OCI-LY7 (cell line): ENCODE measurements at regions not wholly inside any gene's neighbourhood (a gene's known extent, or its start where the extent isn't known, plus 50 kb on each side); places are given as distances from the start of the nearest gene placed in this dataset.

Experiments
- BruUV-seq: library from RNA; stranded (reverse); fragments of 400-500 nt; replicated peaks from 2 replicates; lab custom pipeline; 2021; lab: Mats Ljungman, UMichigan
- CTCF ChIA-PET: fragments of 300-600 bp; sonication (Branson Sonifier 250); formaldehyde crosslinking; loops from one replicate; lab custom pipeline; 2022; ENCODE audit warnings: antibody characterized with exemption; ENCODE audit not compliant: unreplicated experiment; lab: Charles Lee
- POLR2A ChIA-PET: fragments of 300-600 bp; sonication (Branson Sonifier 250); formaldehyde crosslinking; loops from one replicate; lab custom pipeline; 2022; ENCODE audit warnings: antibody characterized with exemption; lab: Charles Lee
- DNase-seq: peaks from one replicate; pipeline ENCODE4 v3.0.0-alpha.2; 2015; ENCODE audit warnings: low spot score
- H2AFZ ChIP-seq: fragments of 200-600 bp; sonication (generic), shearing (Covaris generic); 2 replicates; pipeline ENCODE4 v1.6.1; 2014; ENCODE audit warnings: mild to moderate bottlenecking, antibody characterized with exemption, low read length, moderate library complexity
- H3K27ac ChIP-seq: fragments of 200-600 bp; sonication (generic); 2 replicates; pipeline ENCODE4 v1.5.1; 2014; ENCODE audit warnings: mixed run types, low read depth, mild to moderate bottlenecking, moderate library complexity, low read length, inconsistent platforms; ENCODE audit not compliant: poor library complexity, severe bottlenecking
- H3K36me3 ChIP-seq: fragments of 200-600 bp; sonication (generic); 2 replicates; pipeline ENCODE4 v1.6.1; 2014; ENCODE audit warnings: mild to moderate bottlenecking, antibody characterized with exemption, low read length, moderate library complexity, mixed read lengths; ENCODE audit not compliant: insufficient read depth
- H3K4me1 ChIP-seq: fragments of 200-600 bp; sonication (generic); 2 replicates; pipeline ENCODE4 v1.5.1; 2014; ENCODE audit warnings: mild to moderate bottlenecking, low read length; ENCODE audit not compliant: insufficient read depth, poor library complexity, severe bottlenecking
- H3K4me2 ChIP-seq: fragments of 200-600 bp; sonication (generic); 2 replicates; pipeline ENCODE4 v1.6.1; 2014; ENCODE audit warnings: mild to moderate bottlenecking, low read length
- H3K4me3 ChIP-seq: fragments of 200-600 bp; sonication (generic); 2 replicates; pipeline ENCODE4 v1.5.1; 2014; ENCODE audit warnings: mild to moderate bottlenecking, low read depth, low read length; ENCODE audit not compliant: poor library complexity, severe bottlenecking
- H3K79me2 ChIP-seq: fragments of 200-600 bp; sonication (generic); 2 replicates; pipeline ENCODE4 v1.6.1; 2016; ENCODE audit warnings: low read depth, mild to moderate bottlenecking, low read length, moderate library complexity, mixed read lengths; ENCODE audit not compliant: insufficient read depth
- H3K9me2 ChIP-seq: fragments of 200-600 bp; sonication (generic); 2 replicates; pipeline ENCODE4 v1.6.1; 2016; ENCODE audit warnings: mild to moderate bottlenecking, low read length, mixed read lengths; ENCODE audit not compliant: insufficient read depth
- H3K9me3 ChIP-seq: fragments of 200-600 bp; sonication (generic); 2 replicates; pipeline ENCODE4 v1.6.1; 2014; ENCODE audit warnings: mild to moderate bottlenecking, mixed run types, low read length, mixed read lengths
- H4K20me1 ChIP-seq: fragments of 200-600 bp; sonication (generic); 2 replicates; pipeline ENCODE4 v1.6.1; 2014; ENCODE audit warnings: mild to moderate bottlenecking, antibody characterized with exemption, low read length, moderate library complexity, mixed read lengths; ENCODE audit not compliant: insufficient read depth
- EZH2phosphoT487 ChIP-seq: fragments of 200-600 bp; sonication (generic); IDR thresholded peaks from 2 replicates; pipeline ENCODE4 v1.6.1; 2018; ENCODE audit warnings: low read depth, borderline replicate concordance, mild to moderate bottlenecking, mixed run types, antibody characterized with exemption, low read length, moderate library complexity, mixed read lengths
- intact Hi-C: fragments of 100-400 bp; cut with micrococcal nuclease; formaldehyde crosslinking; loops from one replicate; pipeline ENCODE4 v1.10.0; 2022; ENCODE audit not compliant: unreplicated experiment
- TF ChIP-seq, protein P1 (sequence below): fragments of 200-600 bp; sonication (generic); conservative IDR thresholded peaks from 2 replicates; pipeline ENCODE4 v1.5.1; 2014; ENCODE audit warnings: mild to moderate bottlenecking, antibody characterized with exemption, low read length, moderate library complexity, mixed read lengths

DNA sequence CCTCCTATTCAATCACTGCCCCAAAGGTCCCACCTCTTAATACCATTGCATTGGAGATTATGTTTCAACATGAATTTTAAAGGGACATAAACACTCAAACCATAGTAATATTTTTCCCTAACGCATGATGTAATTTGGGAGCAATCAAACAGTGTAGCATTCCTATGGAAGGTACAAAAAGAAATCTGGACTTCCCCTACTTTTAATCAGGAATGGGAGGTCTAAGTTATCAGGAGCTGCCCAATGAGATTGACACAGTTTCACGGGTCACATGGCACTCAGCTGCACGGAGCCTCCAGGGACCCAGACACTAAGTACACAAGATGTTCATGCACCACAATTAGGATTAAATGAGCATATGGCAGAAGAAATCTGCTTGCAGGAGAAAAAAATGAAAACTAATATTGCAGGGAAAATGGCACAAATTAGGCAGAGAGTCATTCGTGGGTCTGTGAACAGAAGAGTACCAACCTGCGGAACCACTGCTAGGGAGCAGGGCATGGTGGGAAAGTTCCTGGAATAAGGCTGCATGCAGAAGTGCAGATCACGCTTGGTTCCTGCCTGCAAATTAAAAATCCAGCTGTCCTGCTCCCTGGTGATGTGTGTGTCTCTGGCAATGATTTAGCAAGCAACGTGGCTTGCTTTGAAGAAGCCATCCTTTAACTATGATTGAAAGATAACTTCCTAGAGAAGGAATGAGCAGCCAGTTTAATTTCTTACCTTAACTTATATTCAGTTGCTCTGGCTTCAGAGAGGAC, 326.6 kb upstream of the ID2 start:
- ChIA-PET CTCF (no interaction called here), POLR2A (no interaction called here)
- Histone ChIP-seq H3K4me3 (no peak overlapping the region), H4K20me1 (no peaks in the 10 kb centered on the region), H3K79me2 (no peaks in the 10 kb centered on the region), H2AFZ (no peak overlapping the region), H3K9me3 (no peaks in the 10 kb centered on the region), H3K9me2 (no peaks in the 10 kb centered on the region), H3K27ac (no peak overlapping the region), H3K36me3 (no peaks in the 10 kb centered on the region; the same call in 1 of the 2 replicates), H3K4me2 (no peak overlapping the region), H3K4me1 (peaks cover 4% of the 10 kb centered on the region)
- intact Hi-C loops = no loop called here
- no peak for TF ChIP-seq EZH2phosphoT487
- TF ChIP-seq, protein P1, sequence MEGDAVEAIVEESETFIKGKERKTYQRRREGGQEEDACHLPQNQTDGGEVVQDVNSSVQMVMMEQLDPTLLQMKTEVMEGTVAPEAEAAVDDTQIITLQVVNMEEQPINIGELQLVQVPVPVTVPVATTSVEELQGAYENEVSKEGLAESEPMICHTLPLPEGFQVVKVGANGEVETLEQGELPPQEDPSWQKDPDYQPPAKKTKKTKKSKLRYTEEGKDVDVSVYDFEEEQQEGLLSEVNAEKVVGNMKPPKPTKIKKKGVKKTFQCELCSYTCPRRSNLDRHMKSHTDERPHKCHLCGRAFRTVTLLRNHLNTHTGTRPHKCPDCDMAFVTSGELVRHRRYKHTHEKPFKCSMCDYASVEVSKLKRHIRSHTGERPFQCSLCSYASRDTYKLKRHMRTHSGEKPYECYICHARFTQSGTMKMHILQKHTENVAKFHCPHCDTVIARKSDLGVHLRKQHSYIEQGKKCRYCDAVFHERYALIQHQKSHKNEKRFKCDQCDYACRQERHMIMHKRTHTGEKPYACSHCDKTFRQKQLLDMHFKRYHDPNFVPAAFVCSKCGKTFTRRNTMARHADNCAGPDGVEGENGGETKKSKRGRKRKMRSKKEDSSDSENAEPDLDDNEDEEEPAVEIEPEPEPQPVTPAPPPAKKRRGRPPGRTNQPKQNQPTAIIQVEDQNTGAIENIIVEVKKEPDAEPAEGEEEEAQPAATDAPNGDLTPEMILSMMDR = no peak
- no peak for DNase-seq
- BruUV-seq = no TSS peak

DNA sequence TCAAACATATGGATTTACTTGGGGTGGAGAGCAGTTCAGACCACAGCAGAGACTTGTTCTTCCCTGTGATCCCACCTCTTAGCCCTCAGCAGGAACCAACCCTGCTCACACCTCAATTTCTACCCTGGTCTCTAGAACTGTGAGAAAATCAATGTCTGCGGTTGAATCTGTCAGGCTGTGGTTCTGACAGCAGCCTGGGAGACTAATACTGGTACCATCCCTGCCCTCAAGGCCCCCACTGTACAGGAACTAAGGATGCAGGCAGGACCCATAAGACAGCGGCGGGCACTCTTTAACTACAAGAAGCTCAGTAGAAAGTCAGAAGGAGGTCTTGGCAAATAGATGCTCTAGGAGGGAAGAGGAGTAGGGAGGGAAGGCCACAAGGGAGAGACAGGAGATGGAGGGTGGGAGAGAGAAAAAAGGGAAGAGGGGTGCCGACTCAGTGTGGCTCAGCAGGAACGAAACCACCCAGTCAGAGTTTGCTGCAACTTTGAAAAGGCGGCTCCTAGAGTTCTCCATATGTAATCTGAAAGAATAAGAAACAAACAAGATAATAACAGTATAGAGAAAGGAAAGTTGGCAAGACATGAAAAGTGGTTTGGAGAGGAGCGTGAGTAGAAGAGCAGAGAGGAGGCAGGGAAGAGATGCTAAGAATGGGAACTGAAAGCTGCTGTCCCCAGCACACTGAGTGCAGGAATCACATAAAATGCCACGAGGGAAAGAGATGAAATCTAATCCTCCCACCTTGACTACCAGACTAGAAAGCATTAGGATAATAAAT, 323.9 kb upstream of the ID2 start:
- DNase-seq = no peak
- Histone ChIP-seq H3K4me3 (no peak overlapping the region), H2AFZ (no peak overlapping the region), H3K36me3 (no peaks in the 10 kb centered on the region; the same call in 1 of the 2 replicates), H3K9me3 (no peaks in the 10 kb centered on the region), H3K4me2 (no peak overlapping the region), H4K20me1 (no peaks in the 10 kb centered on the region), H3K9me2 (no peaks in the 10 kb centered on the region), H3K4me1 (peaks cover 4% of the 10 kb centered on the region), H3K79me2 (no peaks in the 10 kb centered on the region), H3K27ac (no peak overlapping the region)
- no peak for TF ChIP-seq EZH2phosphoT487
- TF ChIP-seq, protein P1 = no peak
- no TSS peak for BruUV-seq
- intact Hi-C loops = no loop called here
- CTCF ChIA-PET = no interaction called here
- POLR2A ChIA-PET = interaction anchor here (1.0 kb wide), 1 partner anchor 39 kb away, joined by 3 read pairs; no protein-coding TSS in a partner anchor
